NOMO-1 treated with dmso at 0.1 percent for 144 hours (cell line): ENCODE measurements at regions not wholly inside any gene's neighbourhood (a gene's known extent, or its start where the extent isn't known, plus 50 kb on each side); places are given as distances from the start of the nearest gene placed in this dataset.

ENCODE experiments used
- DNase-seq: peaks from one replicate; lab custom pipeline; 2025; ENCODE audit not compliant: unreplicated experiment; lab: John Stamatoyannopoulos, UW

DNA sequence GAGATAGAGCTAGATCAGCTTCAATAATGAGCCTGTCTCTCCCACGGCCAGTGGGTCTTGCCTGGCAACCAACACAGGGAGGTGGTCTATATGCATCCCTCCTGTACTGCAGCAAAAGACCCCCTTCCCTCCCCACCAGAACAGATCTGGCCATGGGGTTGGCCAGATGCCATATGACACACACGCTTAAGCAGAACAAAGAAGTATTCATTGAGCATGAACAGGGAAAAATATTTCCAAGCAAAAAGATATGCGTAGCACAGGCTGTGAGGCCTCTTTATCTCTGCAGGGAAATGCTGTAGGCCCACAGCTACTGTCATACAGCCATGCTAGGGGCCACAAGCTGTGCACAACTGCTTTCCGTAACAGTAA, 73.4 kb upstream of the NRSN1 start:
- DNase-seq: no peak

DNA sequence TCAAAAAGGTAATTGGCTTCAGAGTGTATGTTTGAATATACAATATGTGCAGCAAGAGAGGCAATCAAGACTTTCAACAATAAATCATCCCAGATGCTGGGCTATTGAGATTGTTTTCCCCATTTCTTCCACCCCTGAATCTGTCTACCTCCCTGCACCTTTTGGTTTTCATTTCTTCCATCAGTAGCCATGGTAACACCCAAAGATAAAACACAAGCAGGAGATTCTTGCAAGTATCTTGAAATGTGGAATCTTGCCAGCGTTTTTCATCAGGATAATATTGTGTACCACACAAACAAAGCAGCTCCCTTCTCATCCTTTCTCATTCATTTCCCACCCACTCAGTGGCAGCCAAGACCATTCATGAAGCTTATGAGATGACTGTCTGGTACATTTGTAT, 73.0 kb upstream of the NRSN1 start:
- no peak for DNase-seq

DNA sequence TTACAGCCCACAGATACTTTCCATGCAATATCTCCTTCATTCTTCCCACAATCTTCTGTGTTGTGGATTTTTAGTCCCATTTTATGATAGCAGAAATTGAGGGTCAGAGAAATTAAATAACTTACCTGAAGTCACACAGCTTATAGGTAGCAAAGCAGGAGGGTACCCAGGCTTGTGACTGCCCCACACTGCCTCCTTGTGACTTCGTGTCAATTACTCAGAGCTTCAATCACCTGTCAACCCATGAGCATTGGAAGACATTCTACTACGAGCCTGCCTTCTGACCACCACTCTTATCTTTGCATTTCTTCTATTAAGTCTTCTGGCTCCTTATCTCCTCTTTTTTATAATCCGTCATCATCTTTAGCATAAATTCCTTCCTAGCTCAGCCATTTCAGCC, 71.6 kb upstream of the NRSN1 start:
- DNase-seq: no peak

DNA sequence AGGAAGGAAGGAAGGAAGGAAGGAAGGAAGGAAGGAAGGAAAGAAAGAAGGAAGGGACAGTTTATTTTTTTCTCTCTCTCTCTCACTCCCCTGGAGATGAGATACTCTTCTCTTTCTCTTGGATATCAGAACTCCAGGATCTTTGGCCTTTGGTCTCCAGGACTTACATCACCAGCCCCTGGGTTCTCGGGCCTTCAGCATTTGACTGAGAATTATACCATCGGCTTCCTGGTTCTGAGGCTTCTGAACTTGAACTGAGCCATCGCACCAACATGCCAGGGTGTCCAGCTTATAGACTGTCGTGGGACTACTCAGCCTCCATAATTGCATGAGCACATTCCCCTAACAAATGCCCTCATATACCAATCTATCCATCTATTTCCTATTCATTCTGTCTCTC, 69.4 kb upstream of the NRSN1 start:
- DNase-seq: no peak

DNA sequence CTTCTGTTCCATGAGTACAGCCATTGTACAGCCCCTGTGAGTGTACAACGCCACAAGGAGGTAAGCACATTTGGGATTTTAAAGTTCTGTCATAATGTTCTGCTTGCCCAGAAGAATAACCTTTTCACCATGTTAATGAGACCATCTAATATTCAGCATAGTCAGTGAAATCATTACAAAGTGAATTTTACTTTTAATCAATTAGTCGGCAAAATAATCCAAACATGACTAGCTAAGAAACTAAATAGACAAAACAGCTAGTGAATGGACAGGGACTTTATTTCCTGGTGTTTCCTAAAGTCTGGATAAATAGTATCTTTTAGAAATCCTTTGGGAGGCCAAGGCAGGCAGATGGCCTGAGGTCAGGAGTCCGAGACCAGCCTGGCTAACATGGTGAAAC, 69.0 kb upstream of the NRSN1 start:
- no peak for DNase-seq

DNA sequence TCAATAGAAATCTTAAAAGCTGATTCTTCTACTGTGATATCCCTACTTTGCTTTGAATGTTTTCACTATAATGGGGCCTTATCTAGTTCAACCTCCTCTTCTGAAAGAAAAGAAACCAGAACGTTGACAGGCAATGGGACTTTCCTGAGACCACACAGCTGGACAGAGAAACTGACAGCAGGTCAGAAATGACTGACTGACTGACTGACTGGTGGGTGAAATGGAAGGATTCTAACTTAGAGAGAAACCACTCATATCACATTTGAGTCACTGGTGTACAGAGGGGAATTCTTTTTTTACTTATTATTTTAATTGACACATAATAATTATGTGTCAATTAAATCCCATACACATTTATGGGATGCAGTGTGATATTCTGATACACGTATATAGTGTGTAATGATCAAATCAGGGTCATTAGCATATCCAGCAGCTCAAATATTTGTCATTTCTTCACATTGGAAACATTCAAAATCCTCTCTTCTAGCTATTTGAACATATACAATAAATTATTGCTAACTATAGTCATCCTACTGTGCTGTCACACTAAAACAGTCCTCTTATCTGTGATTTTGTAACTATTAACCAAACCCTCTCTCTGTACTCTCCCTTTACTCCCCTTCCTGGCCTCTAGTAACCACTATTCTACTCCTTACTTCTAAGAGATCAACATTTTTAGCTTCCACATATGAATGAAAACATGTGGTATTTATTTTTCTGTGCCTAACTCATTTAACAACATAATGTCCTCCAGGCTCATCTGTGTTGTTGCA, 64.8 kb upstream of the NRSN1 start:
- no peak for DNase-seq

DNA sequence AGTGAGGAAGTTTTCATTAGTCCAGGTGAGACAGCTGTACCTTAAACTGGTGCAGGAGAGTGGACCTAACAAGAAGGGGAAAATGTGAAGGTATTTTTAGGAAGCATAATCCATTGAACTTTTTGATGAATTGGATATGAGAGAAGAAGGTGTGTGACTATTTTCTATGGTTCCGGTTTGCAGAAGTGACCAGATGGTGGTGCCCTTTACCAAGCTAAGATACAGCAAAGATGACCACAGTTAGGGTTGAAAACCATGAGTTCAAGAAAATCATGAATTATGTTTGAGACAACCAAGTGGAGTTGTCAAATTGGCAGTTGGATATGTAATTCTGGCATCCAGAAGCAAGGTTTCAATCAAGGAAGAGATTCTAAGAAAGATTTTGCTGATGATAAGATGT, 61.9 kb upstream of the NRSN1 start:
- DNase-seq: no peak

DNA sequence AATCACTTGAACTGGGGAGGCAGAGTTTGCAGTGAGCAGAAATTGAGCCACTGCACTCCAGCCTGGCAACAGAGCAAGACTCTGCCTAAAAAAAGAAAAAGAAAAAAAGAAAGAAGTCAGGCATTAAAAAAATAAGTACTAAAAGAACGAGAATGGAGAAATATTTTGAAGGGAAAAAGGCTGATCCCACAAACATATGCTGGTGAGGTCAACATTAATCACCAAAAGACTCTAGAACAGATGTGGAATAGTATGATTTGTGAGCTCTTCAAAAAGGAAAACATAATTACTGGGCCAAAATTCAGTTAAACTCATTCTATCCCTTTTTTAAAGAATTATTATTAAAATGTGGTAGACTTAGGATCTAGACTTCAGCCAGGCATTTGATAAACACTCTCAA, 61.2 kb upstream of the NRSN1 start:
- no peak for DNase-seq

DNA sequence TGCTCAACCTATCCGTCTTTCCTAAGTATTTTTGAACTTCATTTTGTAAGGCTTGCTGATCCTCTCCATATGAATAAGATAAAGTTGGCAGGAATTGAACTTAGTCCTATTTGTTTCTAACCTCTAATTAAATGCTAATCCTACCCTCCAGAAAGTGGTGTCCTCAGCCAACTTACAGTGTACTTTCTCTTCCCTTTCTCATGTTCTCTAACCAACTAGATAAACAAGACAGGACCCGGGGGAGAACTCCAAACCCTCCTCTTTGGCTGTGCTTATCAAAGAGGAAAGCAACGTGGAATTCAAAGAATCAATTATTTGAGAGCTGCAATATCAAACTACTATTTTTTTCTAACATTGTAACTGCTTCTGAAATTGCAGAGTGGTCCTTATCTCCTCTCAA, 56.5 kb upstream of the NRSN1 start:
- DNase-seq: no peak

DNA sequence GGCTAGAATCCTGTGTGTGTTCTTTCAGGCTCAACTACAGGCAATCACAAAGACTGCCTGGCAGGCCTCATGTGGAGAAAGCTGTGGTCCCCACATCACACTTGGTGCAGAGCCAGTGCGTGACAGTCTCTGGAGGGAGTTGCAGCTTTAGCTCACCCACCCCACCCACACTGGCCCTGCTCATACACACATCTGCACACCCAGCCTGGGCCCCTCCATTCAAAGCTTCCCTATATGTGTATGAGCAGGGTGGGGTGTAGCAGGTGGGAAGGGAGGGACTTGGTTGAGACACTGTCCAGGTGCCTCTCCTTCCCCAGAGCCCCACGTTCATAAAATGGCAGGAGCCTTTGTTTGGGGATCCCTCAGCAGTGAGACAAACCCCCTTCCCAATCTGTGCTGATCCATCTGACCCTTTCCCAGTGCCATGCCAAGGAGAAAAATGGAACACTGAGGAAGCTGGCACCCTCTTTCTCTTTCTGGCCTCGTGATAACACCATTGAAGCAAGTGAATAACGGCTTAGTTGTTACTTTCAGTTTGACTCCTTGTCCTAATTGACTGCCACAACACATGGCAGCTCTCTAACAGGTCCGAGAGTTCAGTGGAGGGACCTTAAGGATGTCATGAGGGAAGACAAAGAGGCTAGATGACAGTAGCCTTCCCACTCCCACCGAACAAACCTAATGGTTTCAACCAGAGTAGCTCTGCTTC, 53.8 kb upstream of the NRSN1 start:
- DNase-seq: no peak

DNA sequence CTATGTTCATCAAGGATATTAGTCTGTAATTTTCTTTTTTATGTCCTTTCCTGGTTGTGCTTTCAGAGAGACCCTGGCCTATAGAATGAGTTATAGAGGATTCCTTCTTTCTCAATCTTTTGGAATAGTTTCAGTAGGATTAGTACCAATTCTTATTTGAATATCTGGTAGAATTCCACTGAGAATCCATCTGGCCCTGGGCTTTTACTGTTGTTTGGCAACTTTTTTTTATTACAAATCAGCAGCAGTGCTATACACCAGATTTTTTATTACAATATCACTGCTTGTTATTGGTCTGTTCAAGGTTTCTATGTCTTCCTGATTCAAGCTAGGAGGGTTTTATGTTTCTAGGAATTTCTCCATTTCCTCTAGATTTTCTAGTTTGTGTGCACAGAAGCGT, 50.0 kb upstream of the NRSN1 start:
- DNase-seq: no peak
